KBM-7 (cell line): ENCODE measurements at regions not wholly inside any gene's neighbourhood (a gene's known extent, or its start where the extent isn't known, plus 50 kb on each side); places are given as distances from the start of the nearest gene placed in this dataset.
"Not testable (repeated sequence)": the region's sequence is repeated elsewhere in the genome, so short reads cannot be mapped to it uniquely, and the experiment has no call there.

Experiments
- DNase-seq: peaks from one replicate; pipeline ENCODE4 v3.0.0-alpha.2; 2015
- in situ Hi-C: fragments of 300-500 bp; cut with MboI; formaldehyde crosslinking; loops from 2 replicates; pipeline ENCODE4 v1.14.3; 2020; ENCODE audit warnings: low sequenced_read_pairs, low pct_unique_long_range_greater_than_20kb, mixed read lengths

- no peak for DNase-seq
- in situ Hi-C loops: no loop called here
Observed at GRCh38 chr9:78682216-78682615, 385.3 kb downstream of the PSAT1 start.

GRCh38 chr9:78685471-78685870 lies 388.5 kb downstream of the PSAT1 start:
- in situ Hi-C loops: no loop called here
- no peak for DNase-seq

- DNase-seq: no peak
- in situ Hi-C loops: no loop called here
Observed at GRCh38 chr9:78688796-78689195, 391.9 kb downstream of the PSAT1 start.

- no peak for DNase-seq
Observed at GRCh38 chr9:78691542-78691941, 394.6 kb downstream of the PSAT1 start.

GRCh38 chr9:78692871-78693270 lies 395.9 kb downstream of the PSAT1 start:
- in situ Hi-C loops: no loop called here
- DNase-seq: no peak

More at GRCh38 chr9:78691542-78691941, 394.6 kb downstream of the PSAT1 start:
- in situ Hi-C loops: no loop called here

GRCh38 chr9:78694974-78695373 lies 398.0 kb downstream of the PSAT1 start:
- in situ Hi-C loops: no loop called here
- DNase-seq: no peak

- peak; percentile 34 for DNase-seq
Observed at GRCh38 chr9:78695519-78695918, 398.6 kb downstream of the PSAT1 start.

GRCh38 chr9:78697618-78698017 lies 400.7 kb downstream of the PSAT1 start:
- in situ Hi-C loops: no loop called here
- DNase-seq: no peak

More at GRCh38 chr9:78695519-78695918, 398.6 kb downstream of the PSAT1 start:
- in situ Hi-C loops: no loop called here

- DNase-seq: no peak
Observed at GRCh38 chr9:78698371-78698770, 401.4 kb downstream of the PSAT1 start.

GRCh38 chr9:78699217-78699616 lies 402.3 kb downstream of the PSAT1 start:
- in situ Hi-C loops, DNase-seq: not testable (repeated sequence)

More at GRCh38 chr9:78698371-78698770, 401.4 kb downstream of the PSAT1 start:
- in situ Hi-C loops: no loop called here

GRCh38 chr9:78704153-78704552 lies 407.2 kb downstream of the PSAT1 start:
- in situ Hi-C loops: not testable (repeated sequence)
- peak; percentile 19 for DNase-seq

- no peak for DNase-seq
- in situ Hi-C loops: no loop called here
Observed at GRCh38 chr9:78707080-78707479, 410.2 kb downstream of the PSAT1 start.

GRCh38 chr9:78707481-78707991 lies 410.6 kb downstream of the PSAT1 start:
- in situ Hi-C loops: no loop called here
- DNase-seq: peak; percentile 51

- DNase-seq: no peak
- in situ Hi-C loops: no loop called here
Observed at GRCh38 chr9:78712903-78713613, 416.1 kb downstream of the PSAT1 start.

GRCh38 chr9:78713614-78714405 lies 416.9 kb downstream of the PSAT1 start:
- in situ Hi-C loops: no loop called here
- DNase-seq: peak; percentile 37

- in situ Hi-C loops: no loop called here
- DNase-seq: no peak
Observed at GRCh38 chr9:78714576-78714975, 417.7 kb downstream of the PSAT1 start.

GRCh38 chr9:78719029-78719428 lies 422.1 kb downstream of the PSAT1 start:
- in situ Hi-C loops, DNase-seq: not testable (repeated sequence)

- no peak for DNase-seq
- in situ Hi-C loops: no loop called here
Observed at GRCh38 chr9:78724896-78725295, 428.0 kb downstream of the PSAT1 start.

GRCh38 chr9:78725503-78725902 lies 428.6 kb downstream of the PSAT1 start:
- in situ Hi-C loops: no loop called here
- DNase-seq: no peak

GRCh38 chr9:78745331-78745730 lies 448.4 kb downstream of the PSAT1 start:
- no peak for DNase-seq
- in situ Hi-C loops: no loop called here
